Midbrain (tissue), 1 donor: ENCODE measurements at regions not wholly inside any gene's neighbourhood (a gene's known extent, or its start where the extent isn't known, plus 50 kb on each side); places are given as distances from the start of the nearest gene placed in this dataset.

Experiments used
- DNase-seq: peaks from one replicate; lab custom pipeline; 2025; lab: John Stamatoyannopoulos, UW

DNA sequence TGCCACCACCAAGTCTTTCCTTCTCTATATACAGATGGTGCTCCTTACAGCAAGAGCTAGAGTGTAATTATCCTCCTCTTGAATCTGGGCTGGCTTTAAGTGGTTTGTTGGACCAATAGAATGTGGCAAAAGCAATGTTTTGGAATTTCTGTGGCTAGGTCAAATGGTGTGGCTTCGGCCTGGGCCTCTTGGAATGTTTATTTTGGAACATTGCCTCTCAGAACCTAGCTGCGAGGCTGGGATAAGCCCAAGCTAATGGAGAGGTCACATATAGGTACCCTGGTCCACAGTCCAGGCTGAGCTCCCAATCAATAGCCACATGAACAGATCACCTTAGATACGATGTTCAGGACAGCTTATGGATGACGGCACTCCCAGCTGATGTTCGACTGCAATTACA is 556.7 kb downstream of the TYW1 start:
- no peak for DNase-seq

DNA sequence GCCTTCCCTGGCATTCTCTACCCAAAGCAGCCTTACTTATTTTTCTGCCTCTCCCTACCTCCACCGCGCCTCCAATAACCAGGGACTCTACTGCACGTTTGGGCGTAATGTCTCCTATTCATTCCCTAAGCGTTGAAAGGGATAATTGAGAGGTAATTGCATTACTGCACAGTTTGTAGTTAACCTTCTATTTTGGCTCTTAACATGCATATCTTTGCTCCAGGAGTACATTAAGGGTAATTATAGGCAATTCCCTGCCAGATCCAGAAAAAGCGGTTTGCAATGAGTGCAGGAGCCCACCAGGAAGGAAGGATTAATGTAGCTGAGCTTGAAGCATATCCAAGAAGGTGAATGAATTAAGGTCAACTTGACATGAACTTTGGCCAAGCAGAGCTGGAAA is 558.4 kb downstream of the TYW1 start:
- DNase-seq: no peak

DNA sequence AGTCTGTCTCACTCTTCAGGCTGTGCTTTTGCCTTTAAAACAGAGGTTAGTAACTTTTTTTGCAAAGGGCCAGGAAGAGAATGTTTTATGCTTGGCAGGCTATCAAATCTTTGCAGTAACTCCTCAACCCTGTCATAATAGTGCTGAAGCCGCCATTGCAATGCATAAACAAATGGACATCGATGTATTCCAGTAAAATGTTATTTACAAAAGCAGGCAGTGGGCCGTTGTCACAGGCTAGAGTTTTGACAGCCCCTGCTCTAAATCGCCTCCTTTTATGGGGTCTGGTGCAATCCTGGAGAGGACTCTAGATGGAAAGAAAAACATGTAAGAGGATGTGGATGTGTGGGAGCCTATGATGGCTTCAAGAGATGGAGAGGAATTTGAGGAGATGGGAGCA is 568.3 kb downstream of the TYW1 start:
- no peak for DNase-seq

DNA sequence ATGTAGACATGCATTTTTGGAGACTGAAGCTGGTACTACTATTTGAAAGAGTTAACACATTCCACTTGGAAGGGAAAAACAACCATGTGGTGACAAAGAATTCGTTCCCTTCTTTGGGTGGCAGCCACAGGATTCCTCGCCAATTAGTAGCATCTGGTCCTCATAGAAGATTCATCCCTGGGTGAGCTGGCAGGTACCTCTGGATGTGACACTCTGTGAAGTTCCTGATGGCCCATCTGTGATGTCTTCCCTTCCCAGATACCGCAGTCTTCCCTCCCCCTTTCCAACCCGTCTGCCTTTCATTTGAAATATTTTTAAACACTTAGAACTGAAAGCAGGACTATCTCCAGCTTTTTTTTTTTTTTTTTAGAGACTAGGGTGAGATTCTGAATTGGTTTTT is 569.5 kb downstream of the TYW1 start:
- DNase-seq: no peak

DNA sequence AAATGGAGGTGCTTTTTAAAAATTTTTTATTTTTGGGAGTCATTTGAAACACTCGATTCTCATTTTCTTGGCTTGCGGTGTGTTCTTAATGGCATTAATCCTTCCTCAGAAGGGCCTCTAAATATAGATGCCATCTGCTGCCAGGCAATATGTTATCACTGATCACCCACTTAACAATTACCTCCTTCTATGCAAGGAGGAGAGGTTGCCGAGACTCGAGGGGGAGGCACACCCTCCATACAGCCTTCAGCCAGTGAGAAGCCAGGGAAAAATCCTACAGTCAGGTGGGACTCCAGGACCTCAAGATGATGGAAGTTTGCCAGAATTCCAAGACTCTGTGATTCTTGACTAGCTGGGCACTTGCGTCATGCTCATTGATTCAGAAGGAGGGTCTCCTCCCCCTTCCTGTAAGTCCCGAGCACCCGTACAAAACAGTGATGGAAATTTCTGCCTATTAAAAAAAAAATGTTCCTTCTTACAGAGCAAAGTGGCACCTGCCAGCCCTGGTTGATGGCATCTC is 574.5 kb downstream of the TYW1 start:
- DNase-seq: no peak

DNA sequence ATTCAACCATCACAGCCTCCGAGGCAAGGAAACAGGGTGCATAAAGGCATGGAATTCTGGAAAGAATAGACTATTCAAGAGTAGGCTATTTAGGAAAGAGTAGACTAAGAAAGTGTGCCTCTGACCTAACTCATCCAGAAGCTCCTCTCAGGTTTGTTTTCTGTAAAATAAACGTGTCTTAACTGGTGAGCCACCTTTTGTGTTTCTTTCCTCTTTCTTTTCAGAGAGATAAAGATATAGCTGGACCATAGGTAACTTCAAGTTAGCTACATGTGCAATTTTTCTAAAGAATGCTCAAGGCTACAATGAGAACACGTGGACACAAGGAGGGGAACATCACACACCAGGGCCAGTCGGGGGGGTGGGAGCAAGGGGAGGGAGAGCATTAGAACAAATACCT is 577.0 kb downstream of the TYW1 start:
- no peak for DNase-seq

DNA sequence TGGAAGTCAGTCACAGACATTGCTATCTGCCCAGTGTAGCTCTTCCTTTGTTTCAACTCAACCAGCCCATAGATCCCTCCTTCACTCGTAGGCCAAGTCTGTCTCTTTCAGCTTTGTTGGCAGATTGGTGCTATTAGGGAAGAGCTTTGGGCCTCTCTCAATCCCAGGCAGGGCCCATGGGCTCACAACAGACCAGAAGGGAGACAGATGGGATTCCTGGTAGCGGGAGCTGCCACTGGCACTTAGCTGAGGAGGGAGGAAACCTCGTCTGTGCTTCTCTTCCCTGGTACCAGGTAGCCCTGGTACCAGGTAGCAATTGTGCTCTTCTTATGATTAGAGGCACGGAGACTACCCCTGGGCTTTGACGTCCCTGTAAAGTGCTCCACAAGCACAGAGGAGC is 592.0 kb downstream of the TYW1 start:
- DNase-seq: no peak

DNA sequence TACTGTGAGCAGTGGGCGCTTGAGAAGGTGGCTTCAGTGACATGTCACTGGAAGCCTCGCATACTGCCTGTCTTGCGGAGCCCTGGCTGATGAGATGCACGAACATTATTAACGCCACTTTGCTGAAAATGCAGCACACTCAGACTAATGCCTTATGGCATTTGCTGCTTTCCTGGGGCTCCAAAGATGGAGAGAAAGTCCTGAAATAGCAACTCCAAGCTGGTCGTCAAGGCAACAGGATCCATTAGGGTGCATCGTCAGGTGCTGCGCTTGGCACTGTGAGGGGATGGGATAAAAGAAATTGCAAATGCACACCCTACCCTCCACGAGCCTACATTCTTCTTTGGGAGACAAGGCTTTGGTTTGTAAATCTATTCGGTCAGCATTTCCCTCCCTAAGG is 592.5 kb downstream of the TYW1 start:
- DNase-seq: no peak

DNA sequence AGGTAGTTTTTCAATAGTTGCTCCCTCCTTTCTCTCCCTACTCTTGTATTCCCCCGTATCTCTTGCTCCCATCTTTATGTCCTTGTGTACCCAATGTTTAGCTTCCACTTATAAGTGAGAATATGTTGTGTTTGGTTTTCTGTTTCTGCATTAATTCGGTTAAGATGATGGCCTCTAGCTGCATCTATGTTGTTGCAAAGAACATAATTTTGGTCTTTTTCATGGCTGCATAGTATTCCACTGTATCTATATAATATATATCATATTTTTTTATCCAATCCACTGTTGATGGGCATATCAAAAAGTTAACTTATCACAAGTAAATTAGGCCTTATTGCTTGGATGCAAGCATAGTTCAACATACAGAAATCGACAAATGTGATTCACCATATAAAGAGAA is 594.0 kb downstream of the TYW1 start:
- DNase-seq: no peak

DNA sequence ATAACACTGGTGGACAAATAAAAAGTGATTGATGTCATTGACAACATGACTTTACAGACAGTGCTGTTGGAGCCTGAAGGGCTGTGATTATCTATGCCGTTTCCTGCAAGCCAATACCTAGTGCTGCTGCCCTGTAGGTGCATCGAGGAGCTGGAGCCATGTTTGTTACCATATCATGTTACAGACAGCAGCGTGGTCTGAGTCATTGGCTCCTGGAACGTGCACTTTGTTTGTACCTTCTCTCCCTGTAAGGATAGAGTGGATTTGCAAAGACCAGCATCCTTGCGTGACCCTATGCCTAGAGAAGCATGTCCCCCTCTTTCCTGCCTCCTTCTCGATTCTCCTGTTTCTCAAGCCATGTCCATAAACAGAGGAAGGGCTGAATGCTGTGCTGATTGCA is 597.2 kb downstream of the TYW1 start:
- no peak for DNase-seq

DNA sequence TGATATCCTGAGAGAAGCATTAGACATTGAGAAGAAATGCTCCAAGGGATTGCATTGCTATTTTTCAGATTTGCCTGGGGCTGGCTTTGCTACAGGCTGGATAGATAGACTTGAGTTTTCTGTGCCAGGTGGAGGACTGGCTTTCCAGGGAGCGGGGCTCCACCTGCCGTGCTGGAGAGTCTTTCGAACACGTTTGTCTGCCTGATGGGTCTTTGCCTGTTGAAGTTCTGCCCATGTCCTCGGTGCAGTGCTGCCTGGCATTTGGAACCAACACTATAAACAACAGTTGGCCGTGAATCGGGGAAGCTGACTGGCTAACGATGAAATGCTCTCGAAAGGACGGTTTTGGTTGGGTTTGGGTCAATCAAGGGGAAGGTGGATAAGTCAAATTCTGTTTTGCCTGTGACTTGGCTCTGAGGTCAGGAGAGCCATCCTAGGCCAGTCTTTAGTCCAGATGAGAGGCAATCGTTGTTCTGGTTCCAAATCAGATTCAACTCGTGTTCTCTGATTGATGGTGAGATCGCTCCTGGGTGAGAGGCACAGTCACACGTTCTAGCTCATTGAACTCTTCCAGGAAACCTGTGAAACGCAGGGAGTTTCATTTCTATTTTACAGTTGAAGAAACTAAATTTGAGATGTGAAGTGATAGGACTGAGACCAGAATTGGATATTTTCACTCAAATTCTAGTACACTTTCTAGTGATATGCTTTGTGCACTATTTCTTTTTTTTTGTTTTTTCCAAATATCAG is 599.0 kb downstream of the TYW1 start:
- DNase-seq: no peak

DNA sequence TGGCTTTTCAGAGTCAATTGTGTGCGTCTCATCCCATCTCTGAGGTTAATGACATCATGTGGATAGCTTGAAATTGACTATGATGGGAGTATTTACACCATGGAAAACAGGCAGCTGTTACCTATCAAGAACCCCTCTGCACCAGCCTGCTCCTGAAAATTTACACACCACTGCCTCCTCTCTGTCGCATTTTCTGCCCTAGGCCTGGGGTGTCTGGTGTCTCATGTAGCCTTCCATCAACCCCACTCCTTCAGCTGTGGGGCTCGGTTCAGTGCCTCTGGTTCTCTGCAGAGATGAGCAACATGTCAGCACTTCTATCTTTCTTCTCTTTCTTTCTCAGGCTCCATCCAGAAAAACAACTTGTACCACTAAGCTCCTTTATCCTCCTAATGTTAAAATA is 600.5 kb downstream of the TYW1 start:
- no peak for DNase-seq

DNA sequence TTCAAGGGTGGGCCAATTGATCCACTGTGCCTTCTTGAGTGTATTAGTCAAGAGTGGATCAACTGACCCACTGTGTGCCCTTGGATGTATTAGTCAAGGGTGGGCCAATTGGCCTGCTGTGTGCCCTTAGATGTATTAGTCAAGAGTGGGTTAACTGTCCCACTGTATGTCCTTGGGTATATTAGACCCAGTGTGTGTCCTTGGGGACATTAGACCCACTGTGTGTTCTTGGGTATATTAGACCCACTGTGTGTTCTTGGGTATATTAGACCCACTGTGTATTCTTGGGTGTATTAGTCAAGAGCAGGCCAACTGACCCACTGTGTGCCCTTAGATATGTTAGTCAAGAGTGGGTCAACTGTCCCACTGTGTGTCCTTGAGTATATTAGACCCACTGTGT is 601.8 kb downstream of the TYW1 start:
- no peak for DNase-seq

DNA sequence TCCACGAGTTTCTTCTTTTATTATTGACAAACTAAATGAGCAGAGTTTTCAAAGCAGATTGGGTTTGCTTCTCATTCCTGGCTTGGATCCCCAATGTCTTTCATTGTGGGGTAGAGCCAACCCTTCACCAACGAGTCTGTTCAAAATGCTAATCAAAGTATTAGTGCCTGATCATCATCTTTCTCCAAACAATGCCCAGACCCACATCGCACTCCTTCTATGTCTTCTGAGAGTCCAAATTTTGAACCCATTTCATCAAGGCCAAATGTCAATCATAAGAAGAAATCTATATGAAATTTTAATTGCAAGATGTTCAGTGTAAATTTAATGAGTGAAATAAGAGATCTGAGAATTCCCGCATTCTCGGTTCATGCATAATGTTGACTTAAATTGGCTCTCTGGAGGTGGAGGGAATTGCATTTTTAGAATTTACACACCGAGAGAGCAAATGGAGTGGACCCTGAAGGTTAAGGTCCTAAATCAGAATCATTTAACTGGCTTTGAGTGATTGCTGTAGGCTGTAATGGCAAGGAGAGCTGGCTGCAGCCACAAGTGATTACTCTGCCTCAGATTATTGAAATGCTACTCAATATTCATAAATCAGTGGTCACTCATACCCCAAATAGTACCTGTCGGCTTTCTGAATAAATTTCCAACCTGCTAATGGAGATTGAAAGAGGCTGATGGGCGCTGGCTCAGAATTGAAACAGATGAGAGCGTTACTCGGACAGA is 602.9 kb downstream of the TYW1 start:
- no peak for DNase-seq

DNA sequence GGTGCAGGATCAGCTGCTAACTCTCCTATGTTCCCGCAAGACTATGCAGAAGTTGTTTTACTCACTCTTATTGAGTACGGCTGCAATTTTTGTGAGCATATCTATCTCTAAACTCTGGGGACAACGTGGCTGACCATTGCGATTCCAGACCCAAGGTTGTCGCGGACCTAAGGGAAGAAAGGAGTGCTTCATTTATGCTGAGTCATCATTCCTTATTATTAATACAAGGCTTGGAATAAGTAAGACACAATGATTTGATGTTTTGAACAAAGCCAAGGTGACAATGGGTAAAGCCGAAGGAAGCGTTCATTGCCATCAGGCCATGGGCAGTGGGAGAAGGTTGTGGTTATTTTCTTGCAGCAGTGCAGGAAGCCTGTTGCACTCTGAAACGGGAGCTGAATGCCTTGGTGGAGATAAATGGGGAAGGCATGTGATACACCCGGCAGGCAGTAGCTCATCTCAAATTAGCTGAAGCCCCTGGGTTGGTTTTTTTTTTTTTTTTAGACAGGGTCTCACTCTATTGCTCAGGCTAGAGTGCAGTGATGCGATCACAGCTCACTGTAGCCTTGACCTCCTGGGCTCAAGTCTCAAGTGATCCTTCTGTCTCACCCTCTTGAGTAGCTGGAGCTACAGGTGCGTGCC is 605.7 kb downstream of the TYW1 start:
- DNase-seq: no peak

DNA sequence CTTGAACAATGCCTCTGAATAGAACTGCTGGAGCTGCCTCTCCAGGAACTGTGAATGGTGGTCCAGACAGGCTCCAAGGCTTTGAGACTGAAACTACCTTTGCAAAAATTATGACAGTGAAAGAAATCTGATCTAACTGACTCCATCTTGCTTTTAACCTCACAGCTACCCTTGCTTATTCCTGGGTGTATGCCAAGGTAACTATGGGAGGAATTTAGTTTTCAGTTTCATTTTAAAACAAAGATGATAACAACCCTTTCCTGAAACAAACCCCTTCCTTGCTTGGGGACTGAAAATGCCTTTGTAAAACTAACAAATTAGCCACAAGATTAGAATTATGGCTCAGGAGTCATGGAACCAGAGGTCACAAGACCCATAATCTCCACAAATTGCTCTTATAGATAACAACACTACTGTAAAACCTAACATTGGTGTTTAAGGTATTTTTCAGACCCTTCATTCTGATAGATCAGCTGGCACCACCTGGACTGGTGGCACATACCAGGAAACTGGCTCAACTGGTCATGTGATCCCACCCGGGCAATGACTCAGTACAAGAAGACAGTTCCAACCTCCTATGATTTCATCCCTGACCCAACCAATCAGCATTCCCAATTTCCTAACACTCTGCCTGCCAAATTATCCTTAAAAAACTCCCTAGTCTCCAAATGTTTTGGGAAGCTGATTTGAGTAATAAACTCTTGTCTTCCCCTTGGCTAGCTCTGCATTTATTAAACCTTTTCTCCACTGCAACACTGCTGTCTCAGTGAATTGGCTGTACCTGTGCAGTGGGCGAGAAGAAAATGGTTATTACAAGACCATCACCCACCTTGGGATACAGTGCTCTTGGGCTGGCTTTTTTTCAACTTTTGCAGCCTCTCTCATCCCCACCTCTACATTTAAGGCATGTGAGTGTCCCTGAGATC is 608.1 kb downstream of the TYW1 start:
- no peak for DNase-seq

DNA sequence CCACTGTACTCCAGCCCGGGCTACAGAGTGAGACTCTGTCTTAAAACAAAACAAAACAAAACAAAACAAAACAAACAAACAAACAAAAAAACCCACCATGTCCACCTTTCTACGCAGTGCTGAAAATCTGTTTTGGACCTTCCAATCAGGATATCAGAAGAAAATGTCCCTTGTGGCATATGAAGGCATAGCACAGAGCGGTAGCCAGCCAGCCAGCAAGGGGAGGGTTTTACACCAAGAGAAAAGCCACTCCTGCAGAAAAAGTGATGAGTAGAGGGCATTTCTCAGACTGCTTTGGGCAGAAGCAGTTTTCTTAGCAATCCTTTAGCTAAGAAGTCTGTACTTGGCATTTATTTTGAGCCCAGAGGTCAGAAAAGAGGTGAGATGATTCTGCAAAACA is 612.2 kb downstream of the TYW1 start:
- DNase-seq: no peak

DNA sequence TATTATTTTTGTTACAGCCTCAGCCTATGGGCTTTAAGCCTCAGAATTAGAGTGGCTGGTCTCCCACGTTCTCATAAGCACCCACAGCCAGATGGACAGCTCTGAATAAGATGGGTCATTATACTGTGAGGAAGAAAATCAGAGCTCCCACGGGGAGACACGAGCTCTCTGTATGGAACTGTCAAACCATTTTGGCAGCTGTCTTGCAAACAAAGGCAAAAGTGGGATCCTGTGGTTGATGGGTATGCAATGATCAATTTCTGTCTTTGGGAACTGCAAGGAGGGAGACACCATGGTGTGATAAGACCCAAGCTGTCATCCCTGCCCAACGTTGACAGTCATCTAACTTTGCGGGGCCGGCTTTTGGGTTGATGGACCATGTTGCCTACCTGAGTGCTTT is 614.3 kb downstream of the TYW1 start:
- no peak for DNase-seq

DNA sequence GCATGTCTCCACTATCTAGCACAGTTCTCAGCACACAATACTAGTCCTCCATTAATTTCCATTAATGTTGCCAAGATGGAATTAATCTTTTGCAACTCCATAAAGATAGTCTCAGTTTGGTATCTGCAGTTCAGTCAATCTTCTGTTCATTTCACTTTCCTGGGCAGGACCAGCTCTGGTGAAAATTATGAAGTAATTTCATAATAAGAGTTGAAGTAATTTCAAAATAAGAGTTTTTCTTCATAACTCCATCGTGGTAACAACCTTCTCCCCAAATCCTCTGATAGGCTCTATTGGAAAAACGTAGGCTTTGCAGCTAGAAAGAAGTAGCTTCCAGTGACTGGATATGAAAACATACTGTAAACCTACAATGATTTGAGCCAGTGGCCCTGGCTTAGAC is 618.2 kb downstream of the TYW1 start:
- no peak for DNase-seq

DNA sequence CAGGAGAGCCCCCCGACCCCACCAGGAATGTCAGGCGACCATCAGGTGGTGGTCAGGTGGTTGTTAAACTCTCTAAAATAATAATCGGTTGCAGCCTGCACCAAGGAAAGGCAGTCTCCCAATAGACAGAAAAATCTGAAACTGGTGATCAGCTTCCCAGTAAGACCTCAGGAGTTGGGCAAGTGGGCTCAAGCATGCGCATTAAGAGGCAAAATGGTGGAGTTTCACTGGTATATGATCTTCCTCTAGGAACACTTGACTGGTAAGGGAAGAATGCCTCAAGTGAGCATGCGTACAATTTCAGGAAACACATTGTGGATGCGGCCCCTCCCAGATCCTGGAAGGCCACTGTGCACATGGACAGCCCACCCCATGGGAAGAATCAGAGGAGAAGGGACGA is 619.9 kb downstream of the TYW1 start:
- no peak for DNase-seq

DNA sequence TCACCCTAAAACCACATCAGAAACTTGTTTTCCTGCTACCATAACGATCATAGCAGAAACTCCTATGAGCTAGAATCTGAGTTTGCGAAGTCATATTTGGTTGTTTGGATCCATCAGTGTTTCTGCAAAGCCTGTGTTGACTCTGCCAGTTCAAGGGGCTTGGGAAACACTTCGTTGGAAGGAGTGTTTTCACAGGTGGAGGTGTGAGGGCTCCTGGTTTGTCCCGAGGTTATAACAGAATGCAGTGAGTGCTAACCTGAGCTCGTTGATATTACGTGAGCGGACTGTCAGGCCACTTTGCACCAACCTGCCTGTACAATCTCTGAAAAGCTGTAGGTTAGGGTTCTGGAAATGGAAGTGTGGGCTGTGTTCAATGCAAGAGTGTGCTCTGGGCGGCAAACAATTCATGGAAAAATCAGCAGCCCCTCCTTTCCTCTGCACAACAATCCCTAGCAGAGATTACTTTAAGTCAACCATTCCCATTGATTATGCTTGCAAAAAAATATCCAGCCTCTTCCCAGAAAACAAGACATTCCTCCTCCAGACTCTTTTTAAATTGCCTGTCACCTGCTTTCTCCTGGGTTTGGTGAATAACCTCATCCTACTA is 622.0 kb downstream of the TYW1 start:
- no peak for DNase-seq

DNA sequence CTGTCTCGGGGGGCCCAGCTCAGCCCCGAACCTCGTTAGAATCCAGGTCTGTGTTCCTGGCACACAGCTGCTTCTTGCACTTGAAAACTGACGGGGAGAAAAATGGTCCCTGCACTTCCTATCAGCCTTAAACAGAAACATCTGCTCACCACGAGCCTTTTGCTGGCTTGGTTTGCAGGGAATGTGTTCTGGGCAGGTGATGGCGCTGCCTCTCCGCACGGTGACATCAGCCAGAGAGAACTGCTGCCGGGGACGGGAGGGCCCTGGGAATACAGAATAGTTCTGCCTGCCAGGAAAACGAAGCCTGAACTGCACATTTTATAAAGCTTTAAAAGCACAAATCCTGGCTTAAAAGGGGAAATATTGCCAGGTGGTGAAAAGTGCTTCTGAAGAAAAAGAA is 622.5 kb downstream of the TYW1 start:
- no peak for DNase-seq
